ENCODE measurements at regions not wholly inside any gene's neighbourhood (a gene's known extent, or its start where the extent isn't known, plus 50 kb on each side); places are given as distances from the start of the nearest gene placed in this dataset.
A peak's percentile ranks its signal among the peaks of the same experiment; 100 is the strongest.
"Not testable (repeated sequence)": the region's sequence is repeated elsewhere in the genome, so short reads cannot be mapped to it uniquely, and the experiment has no call there.

GRCh38 chr1:212495766-212496494 lies 63.2 kb downstream of the NENF start:
- DNase-seq: no peak

DNA sequence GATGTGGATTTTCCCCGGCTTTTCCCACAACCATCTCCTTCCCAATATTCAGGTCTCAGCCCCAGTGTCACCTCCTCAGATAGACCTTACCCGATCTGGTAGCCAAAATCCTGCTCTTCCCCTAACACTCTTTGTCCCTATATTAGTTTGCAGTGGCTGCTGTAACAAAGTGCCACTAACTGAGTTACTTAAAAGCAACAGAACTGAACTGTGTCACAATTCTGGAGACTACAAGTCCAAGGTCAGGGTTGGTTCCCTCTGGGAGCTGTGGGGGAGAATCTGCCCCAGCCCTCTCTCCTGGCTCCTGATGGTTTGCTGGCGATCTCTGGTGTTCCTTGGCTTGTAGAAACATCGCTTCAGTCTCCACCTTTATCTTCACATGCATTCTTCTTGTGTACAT lies 64.0 kb downstream of the NENF start:
- DNase-seq: no peak

DNA sequence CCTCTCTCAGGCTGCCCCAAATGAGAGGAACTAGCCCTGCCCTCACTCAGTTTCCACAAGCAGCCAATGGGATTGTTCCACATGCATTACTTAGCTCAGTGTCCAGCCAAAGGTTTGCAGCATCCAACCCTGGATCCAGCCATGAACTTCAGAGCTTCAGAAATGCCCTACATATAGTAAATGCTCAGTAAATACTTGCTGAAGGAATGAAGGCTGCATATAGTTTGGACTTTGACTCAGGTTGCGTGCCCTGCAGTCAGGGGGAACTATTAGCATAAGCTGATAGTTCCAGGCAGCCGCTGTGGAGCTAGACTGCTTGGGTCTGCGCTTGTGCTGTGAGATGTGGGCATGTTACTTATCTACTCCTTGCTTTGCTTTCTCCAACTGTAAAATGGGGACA lies 64.8 kb downstream of the NENF start:
- DNase-seq: no peak

DNA sequence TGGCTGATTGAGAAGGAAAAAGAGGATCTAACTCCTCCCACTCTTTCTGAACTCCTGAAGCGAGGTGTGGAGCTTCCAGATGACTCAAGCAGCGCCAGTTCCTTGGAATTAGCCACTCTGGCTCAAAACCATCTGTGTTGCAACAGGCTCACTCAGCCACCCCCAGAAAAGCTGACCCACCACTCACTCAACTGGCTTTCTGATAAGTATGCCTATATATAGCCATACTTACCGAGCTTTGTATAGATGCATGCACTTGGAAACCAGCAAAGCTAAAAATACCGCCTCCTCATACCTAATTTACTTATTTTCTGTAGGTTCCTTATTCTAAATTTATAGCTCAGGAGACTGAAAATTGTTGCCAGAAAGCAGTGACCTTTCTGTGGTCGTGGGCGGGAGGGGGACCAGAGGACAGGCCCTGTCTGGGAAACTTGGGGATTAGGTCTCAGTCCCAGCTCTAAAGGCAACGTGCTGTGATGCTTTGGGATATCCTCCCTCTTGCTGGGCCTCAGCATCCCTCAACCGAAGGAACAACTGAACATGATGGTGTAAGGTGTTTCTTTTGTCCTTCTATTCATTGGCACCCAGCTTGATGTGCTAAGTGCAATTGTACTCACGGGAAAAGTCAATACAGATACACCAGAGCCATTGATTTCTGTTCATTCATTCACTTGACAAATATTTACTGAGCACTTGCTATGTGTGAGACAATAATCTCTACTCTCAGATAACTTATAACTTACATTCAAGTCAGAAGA lies 65.7 kb downstream of the NENF start:
- no peak for DNase-seq

DNA sequence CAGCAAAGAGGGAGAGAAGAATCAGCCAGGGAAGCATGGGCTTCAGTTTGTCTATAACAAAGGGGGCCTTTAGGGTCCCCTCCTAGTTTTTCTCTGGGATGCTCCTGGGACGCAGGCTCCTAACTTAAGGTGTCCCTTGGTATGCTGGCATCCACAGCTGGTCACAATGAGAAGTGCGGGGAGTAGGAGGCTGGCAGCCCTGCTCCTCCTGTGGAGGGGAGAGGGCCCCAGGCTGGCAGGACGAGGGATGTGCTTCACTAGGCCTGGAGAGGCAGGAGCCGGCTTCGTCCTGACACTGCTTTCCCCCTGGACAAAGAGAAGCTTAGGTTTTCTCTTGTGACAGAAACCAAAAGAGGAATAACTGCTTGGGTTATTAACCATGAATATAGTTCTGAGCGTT lies 67.6 kb downstream of the NENF start:
- DNase-seq: no peak

GRCh38 chr1:212500983-212501382 lies 68.3 kb downstream of the NENF start:
- DNase-seq: no peak

DNA sequence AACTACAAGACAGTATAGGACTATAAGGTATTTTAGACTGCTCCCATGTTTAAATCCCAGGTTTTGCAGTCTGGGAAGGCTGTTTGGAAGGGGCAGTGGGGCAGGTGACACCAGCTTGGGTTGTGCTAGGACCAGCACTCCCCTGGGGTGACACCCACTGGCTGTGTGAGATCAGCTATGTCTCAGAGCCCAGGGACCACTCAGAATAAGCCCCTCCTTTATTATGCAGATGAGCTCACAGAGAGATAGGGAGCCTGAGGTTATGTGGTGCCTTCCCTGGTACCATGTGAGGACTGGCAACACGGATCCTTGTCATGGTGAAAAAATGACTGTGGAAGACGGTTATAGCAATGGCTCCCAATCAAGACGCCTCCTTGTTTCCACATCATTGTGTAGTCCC lies 71.0 kb downstream of the NENF start:
- no peak for DNase-seq

DNA sequence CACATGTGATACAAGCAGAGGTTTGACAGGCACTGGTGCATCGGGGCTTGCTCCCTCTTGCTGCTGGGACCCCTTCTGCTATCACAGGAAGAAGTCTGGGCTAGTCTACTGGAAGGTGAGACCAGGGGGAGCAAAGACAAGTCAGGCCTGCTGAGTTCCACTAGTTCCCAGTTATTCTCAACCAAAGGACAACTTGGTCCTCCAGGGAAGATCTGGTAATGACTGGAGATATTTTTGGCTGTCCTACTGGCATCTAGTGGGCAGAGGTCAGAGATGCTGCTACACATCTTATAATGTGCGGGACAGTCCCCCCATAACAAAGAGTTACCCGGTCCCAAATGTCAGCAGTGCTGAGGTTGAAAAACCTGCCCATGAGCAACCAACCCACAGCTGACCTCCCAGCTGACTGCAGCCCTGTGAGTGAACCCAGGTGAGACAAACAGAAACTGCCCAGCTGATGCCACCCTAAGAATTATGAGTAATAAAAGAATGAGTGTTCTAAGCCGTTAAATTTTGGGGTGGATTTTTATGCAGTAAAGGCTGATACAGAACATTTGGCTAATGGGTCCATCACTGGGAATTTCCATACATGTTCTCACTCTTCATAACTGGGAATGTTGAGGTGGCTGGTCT lies 71.6 kb downstream of the NENF start:
- DNase-seq: no peak

GRCh38 chr1:212506666-212507065 lies 73.9 kb downstream of the NENF start:
- DNase-seq: no peak

DNA sequence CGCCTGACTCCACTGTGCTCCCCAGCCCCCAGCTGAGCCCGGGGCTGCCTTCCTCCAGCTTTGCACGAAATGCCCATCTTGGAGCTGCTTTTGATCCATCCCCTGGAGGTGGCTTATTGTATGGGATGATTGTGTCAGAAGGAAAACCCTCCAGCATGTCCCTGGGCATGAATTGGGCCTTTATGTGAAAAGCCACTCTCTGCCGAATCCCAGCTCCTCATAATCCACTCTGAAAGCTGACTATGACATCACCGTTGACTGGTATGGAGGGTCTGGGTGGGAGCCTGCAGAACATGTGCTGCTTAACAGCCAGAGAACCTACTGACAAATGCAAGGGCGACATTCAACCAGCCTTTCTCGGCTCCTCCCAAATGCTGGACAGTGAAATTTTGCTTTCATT lies 74.6 kb downstream of the NENF start:
- DNase-seq: no peak

DNA sequence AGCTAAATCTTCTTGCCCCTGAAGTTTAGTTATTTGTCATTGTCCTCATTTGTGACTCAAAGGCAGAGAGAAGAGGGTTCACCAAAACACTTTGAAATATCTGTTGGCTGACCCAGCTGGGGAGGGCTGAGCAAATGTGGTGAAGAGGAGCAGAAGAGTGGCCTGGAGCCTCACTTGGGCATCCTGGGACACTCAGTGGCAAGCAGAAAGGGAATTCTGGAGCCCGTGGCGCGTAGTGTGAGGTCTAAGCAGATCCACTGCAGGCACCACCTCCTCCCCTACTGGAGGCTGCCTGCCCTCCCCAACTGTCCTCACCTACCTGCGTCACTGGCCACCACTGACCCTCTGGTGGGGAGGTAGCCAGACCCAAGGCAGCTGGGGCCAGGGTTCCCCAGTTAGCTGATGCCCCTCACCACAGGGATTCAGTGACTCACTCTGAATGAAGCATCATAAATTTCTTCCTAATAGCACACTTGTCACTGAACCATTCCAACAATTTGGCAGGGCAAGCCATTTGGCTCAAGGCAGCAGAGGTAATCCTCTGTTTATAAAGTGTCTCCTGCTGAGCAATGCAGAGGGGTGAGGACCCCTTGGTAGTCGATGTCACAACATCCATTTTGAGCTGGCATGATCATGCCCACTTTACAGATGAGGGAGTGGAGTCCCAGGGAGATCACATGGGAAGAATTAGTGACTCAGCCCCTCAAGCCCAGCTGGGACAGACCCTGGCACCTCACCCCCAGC lies 80.3 kb downstream of the NENF start:
- DNase-seq: no peak

GRCh38 chr1:212513586-212513985 lies 80.9 kb downstream of the NENF start:
- DNase-seq: no peak

GRCh38 chr1:212514056-212514614 lies 81.4 kb downstream of the NENF start:
- DNase-seq: peak; percentile 60

GRCh38 chr1:212514782-212515181 lies 82.1 kb downstream of the NENF start:
- peak; percentile 48 for DNase-seq

- no peak for DNase-seq
Measured at GRCh38 chr1:212515329-212515760, 82.6 kb downstream of the NENF start.

GRCh38 chr1:212516012-212516411 lies 83.3 kb downstream of the NENF start:
- DNase-seq: not testable (repeated sequence)

GRCh38 chr1:212518188-212519054 lies 85.7 kb downstream of the NENF start:
- no peak for DNase-seq

DNA sequence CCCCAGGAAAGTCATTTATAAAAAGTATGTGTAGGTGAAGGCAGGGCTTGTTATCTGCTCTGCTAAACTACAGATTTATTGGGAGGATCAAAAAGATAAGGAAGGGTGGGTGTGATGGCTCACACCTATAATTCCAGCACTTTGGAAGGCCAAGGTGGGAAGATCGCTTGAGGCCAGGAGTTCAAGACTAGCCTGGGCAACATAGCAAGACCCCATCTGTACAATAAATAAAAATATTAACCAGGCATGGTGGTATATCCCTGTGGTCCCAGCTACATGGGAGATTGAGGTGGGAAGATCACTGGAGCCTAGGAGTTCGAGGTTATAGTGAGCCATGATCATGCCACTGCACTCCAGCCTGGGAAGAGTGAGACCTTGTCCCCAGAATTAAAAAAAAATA lies 86.4 kb downstream of the NENF start:
- DNase-seq: no peak

GRCh38 chr1:212520299-212520698 lies 87.6 kb downstream of the NENF start:
- DNase-seq: no peak

- DNase-seq: no peak
Measured at GRCh38 chr1:212520746-212521145, 87.8 kb upstream of the ATF3 start.

GRCh38 chr1:212525479-212526110 lies 83.0 kb upstream of the ATF3 start:
- DNase-seq: no peak

Data from left hindlimb (tissue), 1 donor.